Lower leg skin (tissue), 4 donors: ENCODE measurements at regions not wholly inside any gene's neighbourhood (a gene's known extent, or its start where the extent isn't known, plus 50 kb on each side); places are given as distances from the start of the nearest gene placed in this dataset.

Experiments
- DNase-seq, 2 donors: peaks; one replicate each; pipeline ENCODE4 v3.0.0-alpha.2; 2019; ENCODE audit warnings: low spot score in 2 of 2
- H3K4me3 ChIP-seq: fragments of 200-600 bp; sonication (generic); 2 replicates; pipeline ENCODE4 v1.5.1; 2017; ENCODE audit warnings: mild to moderate bottlenecking, low read depth; ENCODE audit not compliant: poor library complexity, severe bottlenecking
- CTCF ChIP-seq, 3 donors: fragments of 450-650 bp; IDR thresholded peaks; one replicate each; pipeline ENCODE4 v1.5.1; 2016; ENCODE audit warnings: antibody characterized with exemption in 3 of 3, mild to moderate bottlenecking in 3 of 3, moderate library complexity in 2 of 3
- POLR2A ChIP-seq, 2 donors: fragments of 450-650 bp; IDR thresholded peaks; one replicate each; pipeline ENCODE4 v1.6.1; 2016 to 2017; ENCODE audit warnings: antibody characterized with exemption in 2 of 2, mild to moderate bottlenecking in 1 of 2, moderate library complexity in 1 of 2
- WGBS, 2 donors: methylation state at CpG; one replicate each; pipeline ENCODE4 v1.1.5; 2018; 5-methylcytosine and 5-hydroxymethylcytosine counted together
- intact Hi-C: fragments of 100-400 bp; cut with DNase I; formaldehyde crosslinking; loops from one replicate; pipeline ENCODE4 v1.15.0; 2023; ENCODE audit warnings: low total_unique reads

GRCh38 chr1:72601035-72601674, 318.8 kb upstream of the NEGR1 start:
- intact Hi-C loops, result no loop called here
- 89 to 93% methylated on average over 6 of the region's 6 CpGs for WGBS, 2 donors
- no peak overlapping the region for H3K4me3 ChIP-seq
- no peak for DNase-seq
- TF ChIP-seq CTCF (IDR thresholded peaks at IDR 0.05) (no peak), POLR2A (IDR thresholded peaks at IDR 0.05) (no peak)

- intact Hi-C loops, result no loop called here
- TF ChIP-seq CTCF (IDR thresholded peaks at IDR 0.05), result no peak
- no peak for TF ChIP-seq POLR2A (IDR thresholded peaks at IDR 0.05)
- 80 to 83% methylated on average over 8 of the region's 8 CpGs for WGBS, 2 donors
- no peak for DNase-seq
- no peak overlapping the region for H3K4me3 ChIP-seq
Observed at GRCh38 chr1:72586023-72586685, 303.8 kb upstream of the NEGR1 start.

- WGBS, 2 donors, result 50 to 62% methylated on average over 2 of the region's 2 CpGs
- no peak overlapping the region for H3K4me3 ChIP-seq
- no peak for DNase-seq
- no peak for TF ChIP-seq POLR2A (IDR thresholded peaks at IDR 0.05)
- no peak for TF ChIP-seq CTCF (IDR thresholded peaks at IDR 0.05)
- intact Hi-C loops, result no loop called here
Observed at GRCh38 chr1:72579629-72580028, 297.3 kb upstream of the NEGR1 start.

- WGBS, 2 donors, result 80 to 83% methylated on average over 2 of the region's 2 CpGs
- intact Hi-C loops, result no loop called here
- no peak overlapping the region for H3K4me3 ChIP-seq
- TF ChIP-seq POLR2A (IDR thresholded peaks at IDR 0.05) (no peak), CTCF (IDR thresholded peaks at IDR 0.05) (no peak)
- DNase-seq, result no peak
Observed at GRCh38 chr1:72570815-72571214, 288.5 kb upstream of the NEGR1 start.

GRCh38 chr1:72568113-72568512, 285.8 kb upstream of the NEGR1 start:
- no peak overlapping the region for H3K4me3 ChIP-seq
- WGBS, 2 donors, result 48 to 65% methylated on average over 1 of the region's 1 CpG
- intact Hi-C loops, result no loop called here
- no peak for DNase-seq
- TF ChIP-seq CTCF (IDR thresholded peaks at IDR 0.05) (no peak), POLR2A (IDR thresholded peaks at IDR 0.05) (no peak)

GRCh38 chr1:72567521-72567920, 285.2 kb upstream of the NEGR1 start:
- DNase-seq, result no peak
- H3K4me3 ChIP-seq, result no peak overlapping the region
- TF ChIP-seq CTCF (IDR thresholded peaks at IDR 0.05) (no peak), POLR2A (IDR thresholded peaks at IDR 0.05) (no peak)
- intact Hi-C loops, result no loop called here
